Neural progenitor cell (in vitro differentiated cells): ENCODE measurements at regions not wholly inside any gene's neighbourhood (a gene's known extent, or its start where the extent isn't known, plus 50 kb on each side); places are given as distances from the start of the nearest gene placed in this dataset.

ENCODE experiments used
- DNase-seq: peaks from one replicate; pipeline ENCODE4 v3.0.0-alpha.2; 2016; ENCODE audit warnings: low spot score
- H2AFZ ChIP-seq: fragments of 200-600 bp; sonication (generic); replicated peaks from 2 replicates; pipeline ENCODE4 v1.6.1; 2016; ENCODE audit warnings: antibody characterized with exemption
- H3F3A ChIP-seq: fragments of 200-600 bp; sonication (generic); 2 replicates; pipeline ENCODE4 v1.6.1; 2016; ENCODE audit warnings: antibody characterized with exemption, low read depth
- H3K27ac ChIP-seq: fragments of 200-600 bp; sonication (generic); 2 replicates; pipeline ENCODE4 v1.5.1; 2016; ENCODE audit warnings: mild to moderate bottlenecking
- H3K27me3 ChIP-seq: fragments of 200-600 bp; sonication (generic); 2 replicates; pipeline ENCODE4 v1.6.1; 2016; ENCODE audit warnings: mild to moderate bottlenecking, moderate library complexity
- H3K36me3 ChIP-seq: fragments of 200-600 bp; sonication (generic); 2 replicates; pipeline ENCODE4 v1.5.1; 2016
- H3K4me1 ChIP-seq: fragments of 200-600 bp; sonication (generic); 2 replicates; pipeline ENCODE4 v1.6.1; 2016; ENCODE audit warnings: mixed run types
- H3K4me2 ChIP-seq: fragments of 200-600 bp; sonication (generic); 2 replicates; pipeline ENCODE4 v1.6.1; 2016
- H3K4me3 ChIP-seq: fragments of 200-600 bp; sonication (generic); 2 replicates; pipeline ENCODE4 v1.5.1; 2016
- H3K79me2 ChIP-seq: fragments of 200-600 bp; sonication (generic); 2 replicates; pipeline ENCODE4 v1.6.1; 2016; ENCODE audit warnings: low read depth
- H3K9ac ChIP-seq: fragments of 200-600 bp; sonication (generic); 2 replicates; pipeline ENCODE4 v1.6.1; 2016
- H3K9me3 ChIP-seq: fragments of 200-600 bp; sonication (generic); 2 replicates; pipeline ENCODE4 v1.5.1; 2016; ENCODE audit warnings: low read depth
- H4K20me1 ChIP-seq: fragments of 200-600 bp; sonication (generic); 2 replicates; pipeline ENCODE4 v1.6.1; 2016; ENCODE audit warnings: low read depth
- H3K27ac Mint-ChIP-seq: 3 replicates; pipeline ENCODE4 v1.8.0; 2021; ENCODE audit warnings: mixed read lengths
- H3K27me3 Mint-ChIP-seq: 2 replicates; pipeline ENCODE4 v1.8.0; 2022; ENCODE audit warnings: low read depth, mild to moderate bottlenecking, inconsistent platforms, moderate library complexity, mixed read lengths; ENCODE audit not compliant: insufficient read depth
- H3K36me3 Mint-ChIP-seq: 3 replicates; pipeline ENCODE4 v1.8.0; 2021; ENCODE audit warnings: mixed read lengths
- H3K4me1 Mint-ChIP-seq: 3 replicates; pipeline ENCODE4 v1.8.0; 2021; ENCODE audit warnings: mixed read lengths
- H3K4me3 Mint-ChIP-seq: 3 replicates; pipeline ENCODE4 v1.8.0; 2021; ENCODE audit warnings: mild to moderate bottlenecking, moderate library complexity, mixed read lengths
- H3K9me3 Mint-ChIP-seq: 3 replicates; pipeline ENCODE4 v1.8.0; 2020; ENCODE audit warnings: mixed read lengths
- CTCF ChIP-seq: fragments of 200-600 bp; sonication (generic); IDR thresholded peaks from 2 replicates; pipeline ENCODE4 v1.5.1; 2017; ENCODE audit warnings: antibody characterized with exemption, mild to moderate bottlenecking
- EZH2 ChIP-seq: fragments of 200-600 bp; sonication (generic); IDR thresholded peaks from 2 replicates; pipeline ENCODE4 v1.6.1; 2017; ENCODE audit warnings: antibody characterized with exemption, mild to moderate bottlenecking, moderate library complexity
- EZH2phosphoT487 ChIP-seq: fragments of 200-600 bp; sonication (generic); IDR thresholded peaks from 2 replicates; pipeline ENCODE4 v1.6.1; 2017; ENCODE audit warnings: antibody characterized with exemption

DNA sequence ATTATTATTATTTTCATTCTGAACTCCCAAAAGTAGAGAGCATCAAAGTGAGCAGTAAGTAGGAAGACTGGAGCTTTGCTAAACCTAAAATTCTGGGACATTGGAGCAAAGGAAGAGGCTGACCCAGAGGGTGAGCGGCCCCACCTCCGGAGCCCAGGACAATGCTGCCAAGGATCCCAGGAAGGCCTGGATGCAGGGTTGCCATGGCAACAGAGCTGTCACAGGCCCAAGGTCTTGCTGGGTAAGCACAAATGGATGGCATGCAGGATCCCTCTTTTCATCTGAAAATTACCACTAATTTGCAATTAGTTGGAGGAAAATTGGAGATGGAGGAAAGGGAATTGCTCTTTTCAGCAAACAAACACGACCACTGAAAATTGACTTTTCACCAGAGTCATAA is 457.9 kb upstream of the CDH5 start:
- no peak for TF ChIP-seq CTCF
- TF ChIP-seq EZH2phosphoT487, result no peak
- no peak for TF ChIP-seq EZH2
- peak; percentile 94 for DNase-seq
- Mint-ChIP-seq H3K9me3 (no peaks in the 10 kb centered on the region), H3K27me3 (no peaks in the 10 kb centered on the region), H3K27ac (no peak overlapping the region), H3K4me1 (peaks cover 29% of the 10 kb centered on the region), H3K36me3 (no peaks in the 10 kb centered on the region), H3K4me3 (no peak overlapping the region)
- Histone ChIP-seq H3K27me3 (no peaks in the 10 kb centered on the region), H3K9me3 (no peaks in the 10 kb centered on the region), H2AFZ (no peak overlapping the region), H3K36me3 (no peaks in the 10 kb centered on the region), H3K4me1 (peaks cover 13% of the 10 kb centered on the region), H3K79me2 (no peaks in the 10 kb centered on the region), H3K4me3 (no peak overlapping the region), H3K4me2 (no peak overlapping the region), H3K9ac (no peak overlapping the region), H3F3A (no peaks in the 10 kb centered on the region), H4K20me1 (no peaks in the 10 kb centered on the region), H3K27ac (no peak overlapping the region)

DNA sequence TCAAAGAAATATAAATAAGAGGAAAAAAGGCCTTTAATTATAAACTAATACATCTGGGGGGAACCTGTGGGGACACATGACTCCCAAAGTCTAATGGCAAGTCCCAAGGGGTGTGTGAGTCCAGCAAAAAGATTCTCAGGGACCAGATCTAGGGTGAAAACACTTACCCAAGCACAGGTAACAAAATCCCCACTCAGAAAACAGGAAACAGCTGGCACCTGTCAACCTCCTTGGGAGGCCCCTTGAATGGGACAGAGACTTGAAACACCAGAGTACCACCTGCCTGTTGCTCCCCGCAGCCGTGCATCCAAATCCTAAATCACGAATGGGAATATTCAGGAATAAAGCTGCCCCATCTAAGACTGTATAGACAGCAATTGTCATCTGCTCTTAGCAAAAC is 461.2 kb upstream of the CDH5 start:
- Histone ChIP-seq H3K27me3 (no peaks in the 10 kb centered on the region), H3K4me1 (peaks cover 13% of the 10 kb centered on the region), H3K4me3 (no peak overlapping the region), H3K27ac (no peak overlapping the region), H3K9me3 (no peaks in the 10 kb centered on the region), H3K4me2 (no peak overlapping the region), H2AFZ (no peak overlapping the region), H3F3A (no peaks in the 10 kb centered on the region), H3K9ac (no peak overlapping the region), H4K20me1 (no peaks in the 10 kb centered on the region), H3K79me2 (no peaks in the 10 kb centered on the region), H3K36me3 (no peaks in the 10 kb centered on the region)
- H3K4me1 Mint-ChIP-seq, result peaks cover 29% of the 10 kb centered on the region
- H3K9me3 Mint-ChIP-seq, result no peaks in the 10 kb centered on the region
- no peak for DNase-seq
- H3K36me3 Mint-ChIP-seq, result no peaks in the 10 kb centered on the region
- no peak overlapping the region for H3K27ac Mint-ChIP-seq
- H3K4me3 Mint-ChIP-seq, result no peak overlapping the region
- no peaks in the 10 kb centered on the region for H3K27me3 Mint-ChIP-seq
- no peak for TF ChIP-seq EZH2phosphoT487
- no peak for TF ChIP-seq EZH2
- TF ChIP-seq CTCF, result no peak

GRCh38 chr16:65896448-65897153 is 469.9 kb upstream of the CDH5 start:
- peaks cover 3% of the 10 kb centered on the region for H3K27me3 Mint-ChIP-seq
- no peaks in the 10 kb centered on the region for H4K20me1 ChIP-seq
- H3K79me2 ChIP-seq, result no peaks in the 10 kb centered on the region
- no peak overlapping the region for H3K4me3 ChIP-seq
- TF ChIP-seq EZH2 (no peak), CTCF (no peak), EZH2phosphoT487 (no peak)
- DNase-seq, result no peak
- H3K4me1 ChIP-seq, result peaks cover 4% of the 10 kb centered on the region
- H3K9ac ChIP-seq, result no peak overlapping the region
- peaks cover 7% of the 10 kb centered on the region for H3K4me1 Mint-ChIP-seq
- no peaks in the 10 kb centered on the region for H3F3A ChIP-seq
- H3K27ac Mint-ChIP-seq, result no peak overlapping the region
- no peak overlapping the region for H2AFZ ChIP-seq
- no peak overlapping the region for H3K27ac ChIP-seq
- H3K4me2 ChIP-seq, result no peak overlapping the region
- H3K9me3 ChIP-seq, result no peaks in the 10 kb centered on the region
- no peaks in the 10 kb centered on the region for H3K36me3 ChIP-seq
- no peaks in the 10 kb centered on the region for H3K36me3 Mint-ChIP-seq
- peaks cover 13% of the 10 kb centered on the region for H3K9me3 Mint-ChIP-seq
- no peak overlapping the region for H3K4me3 Mint-ChIP-seq
- H3K27me3 ChIP-seq, result no peaks in the 10 kb centered on the region
